Lower leg skin (tissue), 4 donors: ENCODE measurements at regions not wholly inside any gene's neighbourhood (a gene's known extent, or its start where the extent isn't known, plus 50 kb on each side); places are given as distances from the start of the nearest gene placed in this dataset.

Experiments used
- DNase-seq, 2 donors: peaks; one replicate each; pipeline ENCODE4 v3.0.0-alpha.2; 2019; ENCODE audit warnings: low spot score in 2 of 2
- H3K4me3 ChIP-seq: fragments of 200-600 bp; sonication (generic); 2 replicates; pipeline ENCODE4 v1.5.1; 2017; ENCODE audit warnings: mild to moderate bottlenecking, low read depth; ENCODE audit not compliant: poor library complexity, severe bottlenecking
- CTCF ChIP-seq, 3 donors: fragments of 450-650 bp; IDR thresholded peaks; one replicate each; pipeline ENCODE4 v1.5.1; 2016; ENCODE audit warnings: antibody characterized with exemption in 3 of 3, mild to moderate bottlenecking in 3 of 3, moderate library complexity in 2 of 3
- POLR2A ChIP-seq, 2 donors: fragments of 450-650 bp; IDR thresholded peaks; one replicate each; pipeline ENCODE4 v1.6.1; 2016 to 2017; ENCODE audit warnings: antibody characterized with exemption in 2 of 2, mild to moderate bottlenecking in 1 of 2, moderate library complexity in 1 of 2
- WGBS, 2 donors: methylation state at CpG; one replicate each; pipeline ENCODE4 v1.1.5; 2018; 5-methylcytosine and 5-hydroxymethylcytosine counted together
- intact Hi-C: fragments of 100-400 bp; cut with DNase I; formaldehyde crosslinking; loops from one replicate; pipeline ENCODE4 v1.15.0; 2023; ENCODE audit warnings: low total_unique reads

DNA sequence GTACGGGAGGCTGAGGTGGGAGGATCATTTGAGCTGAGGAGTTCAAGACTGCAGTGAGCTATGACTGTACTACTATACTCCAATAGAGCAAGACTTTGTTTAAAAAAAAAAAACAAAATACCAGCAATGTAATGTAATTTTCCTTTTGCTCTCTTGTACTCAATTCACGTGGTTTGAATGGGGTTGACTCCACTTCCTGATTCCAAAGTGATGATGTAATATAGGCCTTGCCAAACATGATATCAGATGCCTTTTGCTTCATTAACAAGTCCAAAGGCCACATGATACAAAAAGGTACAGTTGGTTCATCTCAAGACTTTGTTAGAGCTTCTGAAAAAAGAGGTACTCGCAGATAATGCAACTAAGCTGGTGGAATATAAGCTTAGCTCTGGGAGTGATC, 321.8 kb downstream of the ZEB2 start:
- WGBS, 2 donors, result 62 to 64% methylated on average over 3 of the region's 3 CpGs
- no peak for DNase-seq
- no peak overlapping the region for H3K4me3 ChIP-seq
- no peak for TF ChIP-seq CTCF (IDR thresholded peaks at IDR 0.05)
- TF ChIP-seq POLR2A (IDR thresholded peaks at IDR 0.05), result no peak
- intact Hi-C loops, result no loop called here

DNA sequence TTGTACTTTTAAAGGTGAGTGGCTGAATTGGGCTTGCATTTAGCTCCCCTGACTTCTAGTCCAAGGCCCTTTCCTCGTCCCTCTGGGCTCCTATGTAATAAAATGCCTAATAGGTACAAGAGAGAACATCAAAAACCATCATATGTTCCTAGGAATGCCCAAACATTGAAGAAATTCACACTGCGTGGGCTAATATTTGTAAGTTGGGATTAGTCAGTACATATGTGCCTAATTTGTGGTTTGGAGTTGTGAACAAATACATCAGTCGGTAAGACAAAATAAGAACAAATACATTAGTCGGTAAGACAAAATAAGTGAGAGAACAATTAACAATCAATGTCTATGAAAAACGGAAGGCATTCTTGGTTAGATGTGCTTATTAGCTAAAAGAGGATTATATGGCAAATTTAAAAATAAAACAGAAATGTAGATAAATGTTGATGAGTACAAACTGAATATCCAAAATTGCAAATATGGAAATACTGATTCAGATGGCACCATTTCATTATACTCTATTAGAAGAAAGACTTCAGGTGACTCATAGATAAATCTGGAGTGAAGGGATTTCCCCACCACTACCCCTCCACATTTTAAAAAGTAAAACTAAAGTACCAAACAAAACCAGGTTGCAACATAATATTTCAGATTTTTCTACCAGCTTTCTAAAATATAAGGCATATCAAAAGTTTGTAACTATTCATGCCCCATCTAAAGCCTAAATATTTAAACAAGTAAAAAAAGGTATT, 325.4 kb downstream of the ZEB2 start:
- no peak for TF ChIP-seq POLR2A (IDR thresholded peaks at IDR 0.05)
- TF ChIP-seq CTCF (IDR thresholded peaks at IDR 0.05), result no peak
- intact Hi-C loops, result no loop called here
- no peak overlapping the region for H3K4me3 ChIP-seq
- no peak for DNase-seq
- whole genome bisulfite sequencing, 2 donors, result 66 to 68% methylated on average over 5 of the region's 5 CpGs

DNA sequence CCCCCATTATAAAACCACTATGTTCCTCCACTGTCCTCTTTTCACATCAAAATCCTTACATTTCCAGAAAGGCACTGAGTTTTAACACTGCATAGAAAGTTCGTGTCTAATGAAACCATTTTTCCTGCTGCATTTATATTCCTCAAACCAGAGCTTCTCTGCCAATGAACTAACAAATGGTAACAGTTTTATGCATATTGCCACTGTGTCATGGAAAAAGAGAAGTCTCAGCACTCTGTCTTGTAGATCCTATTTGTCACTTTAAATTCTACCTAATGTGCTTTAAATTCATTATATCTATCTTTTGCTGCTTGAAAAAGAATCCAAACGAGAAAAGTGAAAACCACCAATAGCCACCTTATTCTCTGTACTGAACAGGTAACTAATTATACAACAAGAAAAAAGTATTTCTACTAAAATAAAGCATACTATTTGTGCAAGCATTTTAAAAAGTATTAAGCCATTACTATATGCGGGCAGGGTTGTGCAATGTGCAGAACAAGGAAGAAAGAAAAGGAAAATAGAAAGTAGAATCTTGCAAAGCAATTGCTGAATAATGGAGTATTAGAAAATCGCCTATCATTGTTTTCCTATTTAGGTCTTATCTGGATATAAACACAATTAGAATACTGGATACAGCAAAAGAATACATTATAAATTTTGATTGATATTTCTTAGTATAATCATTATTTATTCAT, 328.9 kb downstream of the ZEB2 start:
- no peak for DNase-seq
- intact Hi-C loops, result no loop called here
- WGBS, 2 donors, result 84 to 91% methylated on average over 4 of the region's 4 CpGs
- no peak overlapping the region for H3K4me3 ChIP-seq
- TF ChIP-seq CTCF (IDR thresholded peaks at IDR 0.05), result no peak
- TF ChIP-seq POLR2A (IDR thresholded peaks at IDR 0.05), result no peak

DNA sequence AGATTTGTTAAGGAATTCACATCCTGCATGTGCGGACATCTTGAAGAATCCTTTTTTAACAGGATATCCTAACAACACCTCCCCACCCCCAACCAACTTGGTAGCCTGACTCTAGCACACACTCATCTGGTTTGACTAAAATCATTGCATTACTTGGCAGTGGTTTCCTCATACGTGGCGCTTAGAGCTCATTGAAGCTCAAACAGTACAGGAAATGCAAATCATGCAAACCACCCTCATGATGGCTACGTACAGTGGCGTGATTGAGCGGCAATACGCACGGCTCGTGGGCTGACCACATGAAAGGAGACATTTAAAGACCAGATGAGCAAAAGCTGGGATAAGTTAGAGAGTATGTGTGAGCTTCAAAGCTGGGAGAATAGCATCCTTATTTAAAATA, 336.2 kb downstream of the ZEB2 start:
- intact Hi-C loops, result no loop called here
- DNase-seq, result no peak
- 65 to 75% methylated on average over 9 of the region's 9 CpGs for WGBS, 2 donors

DNA sequence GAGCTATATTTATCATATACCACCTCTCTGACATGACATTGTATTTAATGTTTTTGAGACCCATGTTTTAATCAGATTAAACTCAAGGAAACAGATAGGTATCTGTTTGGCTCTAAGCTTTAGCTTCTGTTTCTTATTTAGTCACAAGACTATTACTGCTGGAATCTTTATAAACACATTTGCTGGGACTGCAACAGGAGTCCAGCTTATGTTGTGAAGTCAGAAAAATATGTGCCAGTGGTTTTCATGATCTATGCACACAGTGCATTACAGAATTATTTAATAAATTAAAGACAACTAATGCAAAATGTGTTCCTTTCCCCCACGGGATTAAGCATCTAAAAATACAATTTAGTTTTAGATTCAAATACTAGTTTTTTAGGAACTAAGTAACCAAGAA, 338.9 kb downstream of the ZEB2 start:
- DNase-seq, result no peak

More for the DNA sequence above, 336.2 kb downstream of the ZEB2 start:
- H3K4me3 ChIP-seq, result no peak overlapping the region
- TF ChIP-seq POLR2A (IDR thresholded peaks at IDR 0.05) (no peak), CTCF (IDR thresholded peaks at IDR 0.05) (no peak)

More for the DNA sequence above, 338.9 kb downstream of the ZEB2 start:
- no peak overlapping the region for H3K4me3 ChIP-seq
- intact Hi-C loops, result no loop called here
- TF ChIP-seq POLR2A (IDR thresholded peaks at IDR 0.05) (no peak), CTCF (IDR thresholded peaks at IDR 0.05) (no peak)
- 57 to 61% methylated on average over 1 of the region's 1 CpG for WGBS, 2 donors
